Ishikawa (cell line): ENCODE measurements at regions not wholly inside any gene's neighbourhood (a gene's known extent, or its start where the extent isn't known, plus 50 kb on each side); places are given as distances from the start of the nearest gene placed in this dataset.

ENCODE experiments used
- CEBPB ChIP-seq: IDR thresholded peaks from 2 replicates; pipeline ENCODE4 v1.6.1; 2012
- EGR1 ChIP-seq: IDR thresholded peaks from 2 replicates; pipeline ENCODE4 v1.6.1; 2012
- EP300 ChIP-seq: IDR thresholded peaks from 2 replicates; pipeline ENCODE4 v1.6.1; 2012; ENCODE audit warnings: borderline replicate concordance
- NFIC ChIP-seq: IDR thresholded peaks from 2 replicates; pipeline ENCODE4 v1.6.1; 2012
- RAD21 ChIP-seq: IDR thresholded peaks from 2 replicates; pipeline ENCODE4 v1.6.1; 2012; ENCODE audit warnings: low read depth
- REST ChIP-seq: IDR thresholded peaks from 2 replicates; pipeline ENCODE4 v1.6.1; 2012; ENCODE audit warnings: low read depth, mild to moderate bottlenecking
- TAF1 ChIP-seq: IDR thresholded peaks from 2 replicates; pipeline ENCODE4 v1.6.1; 2012; ENCODE audit warnings: low read depth, mild to moderate bottlenecking
- TEAD4 ChIP-seq: IDR thresholded peaks from 2 replicates; pipeline ENCODE4 v1.6.1; 2012
- YY1 ChIP-seq: IDR thresholded peaks from 2 replicates; pipeline ENCODE4 v1.6.1; 2012; ENCODE audit warnings: low read depth
- ZBTB7A ChIP-seq: IDR thresholded peaks from 2 replicates; pipeline ENCODE4 v1.6.1; 2012; ENCODE audit warnings: low read depth
- TF ChIP-seq, protein P1 (sequence below): IDR thresholded peaks from 2 replicates; pipeline ENCODE4 v1.6.1; 2012
- TF ChIP-seq, protein P2 (sequence below): IDR thresholded peaks from 2 replicates; pipeline ENCODE4 v1.6.1; 2012

- TF ChIP-seq REST (no peak), EP300 (no peak), YY1 (no peak), TEAD4 (no peak), NFIC (no peak), ZBTB7A (no peak), RAD21 (no peak), EGR1 (no peak), CEBPB (no peak), TAF1 (no peak)
- TF ChIP-seq, protein P1, sequence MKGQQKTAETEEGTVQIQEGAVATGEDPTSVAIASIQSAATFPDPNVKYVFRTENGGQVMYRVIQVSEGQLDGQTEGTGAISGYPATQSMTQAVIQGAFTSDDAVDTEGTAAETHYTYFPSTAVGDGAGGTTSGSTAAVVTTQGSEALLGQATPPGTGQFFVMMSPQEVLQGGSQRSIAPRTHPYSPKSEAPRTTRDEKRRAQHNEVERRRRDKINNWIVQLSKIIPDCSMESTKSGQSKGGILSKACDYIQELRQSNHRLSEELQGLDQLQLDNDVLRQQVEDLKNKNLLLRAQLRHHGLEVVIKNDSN = no peak
- TF ChIP-seq, protein P2, sequence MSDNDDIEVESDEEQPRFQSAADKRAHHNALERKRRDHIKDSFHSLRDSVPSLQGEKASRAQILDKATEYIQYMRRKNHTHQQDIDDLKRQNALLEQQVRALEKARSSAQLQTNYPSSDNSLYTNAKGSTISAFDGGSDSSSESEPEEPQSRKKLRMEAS = no peak
Observed at GRCh38 chr9:29939559-29939958, 2366.3 kb upstream of the C9orf72 start.
